ENCODE measurements at regions not wholly inside any gene's neighbourhood (a gene's known extent, or its start where the extent isn't known, plus 50 kb on each side); places are given as distances from the start of the nearest gene placed in this dataset.

GRCh38 chr3:34983631-34984030 is 655.7 kb upstream of the ARPP21 start:
- H3K27ac Mint-ChIP-seq, result no peak overlapping the region
- no peaks in the 10 kb centered on the region for H3K36me3 Mint-ChIP-seq
- DNase-seq (ENCODE audit: low spot score) (no peak), ATAC-seq (no peak)
- peaks cover 5% of the 10 kb centered on the region for H3K9me3 Mint-ChIP-seq
- no peak overlapping the region for H3K4me3 Mint-ChIP-seq
- H3K27me3 Mint-ChIP-seq (ENCODE audit: low read depth), result no peaks in the 10 kb centered on the region
- ChIA-PET POLR2A (no interaction called here), CTCF (no interaction called here)
- TF ChIP-seq ATF2 (CRISPR knock-in tag; IDR thresholded peaks at IDR 0.05; ENCODE audit: borderline replicate concordance, low read depth) (no peak), ZNF219 (CRISPR knock-in tag; IDR thresholded peaks at IDR 0.05; ENCODE audit: borderline replicate concordance) (no peak), MAX (CRISPR knock-in tag; IDR thresholded peaks at IDR 0.05) (no peak), SMAD3 (CRISPR knock-in tag; IDR thresholded peaks at IDR 0.05; ENCODE audit: borderline replicate concordance) (no peak), E2F5 (CRISPR knock-in tag; IDR thresholded peaks at IDR 0.05) (no peak), ESRRA (CRISPR knock-in tag; IDR thresholded peaks at IDR 0.05; ENCODE audit: borderline replicate concordance) (no peak), E2F1 (CRISPR knock-in tag; IDR thresholded peaks at IDR 0.05) (no peak), NFYB (CRISPR knock-in tag; conservative IDR thresholded peaks at IDR 0.05; ENCODE audit: low read depth) (no peak), CREB1 (CRISPR knock-in tag; IDR thresholded peaks at IDR 0.05) (no peak), ZNF671 (CRISPR knock-in tag; IDR thresholded peaks at IDR 0.05) (no peak), HMGA2 (CRISPR knock-in tag; IDR thresholded peaks at IDR 0.05) (no peak), JAZF1 (CRISPR knock-in tag; IDR thresholded peaks at IDR 0.05) (no peak), CDX4 (CRISPR knock-in tag; IDR thresholded peaks at IDR 0.05; ENCODE audit: borderline replicate concordance) (no peak), MYBL2 (CRISPR knock-in tag; IDR thresholded peaks at IDR 0.05) (no peak)
- no peaks in the 10 kb centered on the region for H3K4me1 Mint-ChIP-seq

GRCh38 chr3:34988296-34988695 is 651.0 kb upstream of the ARPP21 start:
- no peak for ATAC-seq
- no peak for DNase-seq (ENCODE audit: low spot score)
- TF ChIP-seq JUN (CRISPR knock-in tag; IDR thresholded peaks at IDR 0.05), result no peak
- no peak for TF ChIP-seq NFYB (CRISPR knock-in tag; conservative IDR thresholded peaks at IDR 0.05; ENCODE audit: low read depth)
- no peak for TF ChIP-seq ESRRA (CRISPR knock-in tag; IDR thresholded peaks at IDR 0.05; ENCODE audit: borderline replicate concordance)
- no peak for TF ChIP-seq CDX4 (CRISPR knock-in tag; IDR thresholded peaks at IDR 0.05; ENCODE audit: borderline replicate concordance)
- no peak for TF ChIP-seq ZNF138 (CRISPR knock-in tag; conservative IDR thresholded peaks at IDR 0.05)
- no peak for TF ChIP-seq ATF6 (CRISPR knock-in tag; IDR thresholded peaks at IDR 0.05)
- TF ChIP-seq NR2C2 (CRISPR knock-in tag; IDR thresholded peaks at IDR 0.05), result no peak
- no peak for TF ChIP-seq TEAD1 (CRISPR knock-in tag; IDR thresholded peaks at IDR 0.05)
- no peak for TF ChIP-seq SMAD4 (CRISPR knock-in tag; IDR thresholded peaks at IDR 0.05)
- TF ChIP-seq GABPB1 (CRISPR knock-in tag; IDR thresholded peaks at IDR 0.05), result no peak
- TF ChIP-seq STAT6 (CRISPR knock-in tag; conservative IDR thresholded peaks at IDR 0.05; ENCODE audit: low read depth), result no peak
- Mint-ChIP-seq H3K9me3 (peaks cover 15% of the 10 kb centered on the region), H3K27ac (no peak overlapping the region), H3K4me3 (no peak overlapping the region), H3K27me3 (ENCODE audit: low read depth) (no peaks in the 10 kb centered on the region), H3K4me1 (no peaks in the 10 kb centered on the region), H3K36me3 (no peaks in the 10 kb centered on the region)
- ChIA-PET POLR2A (no interaction called here), CTCF (no interaction called here)

All from WTC11 (cell line).